ENCODE measurements at regions not wholly inside any gene's neighbourhood (a gene's known extent, or its start where the extent isn't known, plus 50 kb on each side); places are given as distances from the start of the nearest gene placed in this dataset.

DNA sequence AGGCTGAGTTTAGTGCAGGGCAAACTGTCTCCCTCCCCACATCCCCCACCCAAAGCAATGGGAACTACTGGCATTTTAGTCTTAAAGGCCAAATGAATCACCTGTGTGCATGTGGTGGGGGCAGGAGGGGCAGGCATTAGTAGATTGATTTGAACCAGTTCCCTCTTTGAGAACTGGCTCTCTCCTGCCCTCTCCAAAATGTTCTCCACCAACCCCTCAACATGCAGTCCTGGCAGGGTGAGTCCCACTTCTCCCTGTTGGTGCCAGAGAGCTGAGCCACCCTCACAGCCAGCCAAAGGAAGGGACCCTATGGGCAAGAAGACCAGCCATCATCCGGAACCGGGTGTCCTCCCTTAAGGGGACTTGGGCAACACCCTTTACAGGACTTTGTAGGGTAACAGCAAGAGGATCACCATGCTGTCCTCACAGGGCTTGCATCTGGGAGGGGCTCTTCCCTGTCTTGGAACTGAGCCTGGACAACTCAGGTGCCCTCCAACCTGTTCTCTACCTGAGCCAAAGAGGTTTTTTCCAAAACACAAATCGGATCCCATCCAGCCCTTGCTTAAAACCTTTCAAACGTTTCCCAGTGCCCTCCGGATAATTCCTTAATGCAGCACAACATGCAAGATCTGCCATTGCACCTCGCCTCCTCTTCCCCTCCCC is 80.6 kb downstream of the MRPL14 start:
- TF ChIP-seq, protein P1, sequence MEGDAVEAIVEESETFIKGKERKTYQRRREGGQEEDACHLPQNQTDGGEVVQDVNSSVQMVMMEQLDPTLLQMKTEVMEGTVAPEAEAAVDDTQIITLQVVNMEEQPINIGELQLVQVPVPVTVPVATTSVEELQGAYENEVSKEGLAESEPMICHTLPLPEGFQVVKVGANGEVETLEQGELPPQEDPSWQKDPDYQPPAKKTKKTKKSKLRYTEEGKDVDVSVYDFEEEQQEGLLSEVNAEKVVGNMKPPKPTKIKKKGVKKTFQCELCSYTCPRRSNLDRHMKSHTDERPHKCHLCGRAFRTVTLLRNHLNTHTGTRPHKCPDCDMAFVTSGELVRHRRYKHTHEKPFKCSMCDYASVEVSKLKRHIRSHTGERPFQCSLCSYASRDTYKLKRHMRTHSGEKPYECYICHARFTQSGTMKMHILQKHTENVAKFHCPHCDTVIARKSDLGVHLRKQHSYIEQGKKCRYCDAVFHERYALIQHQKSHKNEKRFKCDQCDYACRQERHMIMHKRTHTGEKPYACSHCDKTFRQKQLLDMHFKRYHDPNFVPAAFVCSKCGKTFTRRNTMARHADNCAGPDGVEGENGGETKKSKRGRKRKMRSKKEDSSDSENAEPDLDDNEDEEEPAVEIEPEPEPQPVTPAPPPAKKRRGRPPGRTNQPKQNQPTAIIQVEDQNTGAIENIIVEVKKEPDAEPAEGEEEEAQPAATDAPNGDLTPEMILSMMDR (IDR thresholded peaks at IDR 0.05 in 4 of 5, conservative IDR thresholded peaks at IDR 0.05 in 1 of 5) = no peak
- TF ChIP-seq POLR2A (IDR thresholded peaks at IDR 0.05) = no peak
